Activated T-cell treated with anti-CD3 and anti-CD28 coated beads for 48 hours (primary cell): ENCODE measurements at regions not wholly inside any gene's neighbourhood (a gene's known extent, or its start where the extent isn't known, plus 50 kb on each side); places are given as distances from the start of the nearest gene placed in this dataset.
"Not testable (repeated sequence)": the region's sequence is repeated elsewhere in the genome, so short reads cannot be mapped to it uniquely, and the experiment has no call there.

Experiments used
- DNase-seq: peaks from one replicate; pipeline ENCODE4 v3.0.0-alpha.2; 2020; ENCODE audit warnings: low read depth

DNA sequence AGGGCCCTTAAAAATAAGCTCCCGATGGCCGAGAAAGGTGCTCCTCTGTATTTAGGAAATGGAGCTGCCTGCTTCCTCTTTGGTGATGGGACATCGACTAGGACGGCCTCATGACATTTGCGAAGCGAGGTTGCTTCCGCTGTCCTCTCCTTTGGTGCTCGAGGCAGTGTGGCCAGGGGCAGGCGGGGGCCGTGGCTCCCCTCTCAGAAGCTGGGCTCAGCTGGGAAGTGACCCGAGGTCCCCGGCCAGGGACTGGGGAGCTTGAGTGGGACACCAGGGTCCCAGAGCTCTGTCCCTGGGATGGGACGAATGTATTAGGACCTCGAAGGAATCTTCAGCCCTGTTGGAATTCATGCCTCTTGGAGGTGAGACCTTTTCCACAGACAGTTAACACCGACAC lies 151.1 kb downstream of the CTTN start:
- DNase-seq, result no peak

DNA sequence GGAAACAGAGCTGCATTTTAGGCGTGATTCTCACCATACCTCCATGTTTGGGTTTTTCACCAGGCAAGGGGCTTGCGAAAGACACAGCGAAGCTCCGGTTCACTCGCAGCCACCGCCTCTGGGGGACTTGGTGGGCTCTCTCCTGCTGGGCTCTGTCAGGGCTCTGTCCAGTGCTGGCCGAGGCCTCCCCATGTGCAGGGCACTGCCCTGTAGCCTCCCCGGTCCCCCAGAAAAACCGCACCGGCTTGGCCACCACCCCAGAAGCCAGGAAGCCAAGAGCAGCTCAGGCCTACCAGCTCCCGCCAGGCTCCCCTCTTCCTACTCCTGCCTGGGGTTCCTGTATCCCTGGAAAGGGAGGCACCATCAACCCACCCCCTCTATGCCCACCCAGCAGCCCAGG lies 151.5 kb downstream of the CTTN start:
- DNase-seq, result no peak

DNA sequence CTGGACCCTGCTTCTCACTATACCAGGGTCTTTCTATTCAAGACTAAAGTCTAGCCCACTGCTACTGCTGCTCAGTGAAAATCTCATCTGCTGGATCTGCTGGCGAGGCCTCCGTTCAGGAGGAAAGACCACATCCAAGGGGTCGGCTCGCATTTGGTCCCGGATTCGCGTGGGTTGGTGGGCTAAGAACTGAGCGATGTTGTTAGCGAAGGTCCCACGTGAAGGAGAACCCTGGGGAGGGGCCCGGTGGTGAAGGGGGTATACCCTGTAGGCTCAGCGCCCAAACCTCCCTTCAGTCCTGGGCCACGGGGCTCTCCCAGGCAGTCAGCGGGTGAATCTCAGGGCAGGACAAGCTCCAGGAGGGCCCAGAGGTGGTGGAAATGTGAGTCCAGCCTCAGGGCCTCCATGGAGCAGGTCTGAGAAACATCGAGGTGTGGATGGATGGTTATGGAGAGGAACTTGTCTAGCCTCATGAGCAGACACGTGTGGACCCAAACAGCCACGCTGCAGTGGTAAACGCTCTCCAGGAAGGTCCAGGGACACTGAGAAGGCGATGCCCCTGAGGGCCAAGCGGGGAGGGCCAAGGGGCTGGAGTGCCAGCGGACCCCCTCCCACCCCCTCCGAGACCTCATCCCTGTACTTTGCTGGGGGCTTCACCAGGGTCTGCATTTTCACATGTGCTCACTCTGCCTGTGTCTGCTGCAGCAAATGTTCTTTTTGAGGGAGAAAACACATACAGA lies 152.3 kb downstream of the CTTN start:
- DNase-seq, result no peak

DNA sequence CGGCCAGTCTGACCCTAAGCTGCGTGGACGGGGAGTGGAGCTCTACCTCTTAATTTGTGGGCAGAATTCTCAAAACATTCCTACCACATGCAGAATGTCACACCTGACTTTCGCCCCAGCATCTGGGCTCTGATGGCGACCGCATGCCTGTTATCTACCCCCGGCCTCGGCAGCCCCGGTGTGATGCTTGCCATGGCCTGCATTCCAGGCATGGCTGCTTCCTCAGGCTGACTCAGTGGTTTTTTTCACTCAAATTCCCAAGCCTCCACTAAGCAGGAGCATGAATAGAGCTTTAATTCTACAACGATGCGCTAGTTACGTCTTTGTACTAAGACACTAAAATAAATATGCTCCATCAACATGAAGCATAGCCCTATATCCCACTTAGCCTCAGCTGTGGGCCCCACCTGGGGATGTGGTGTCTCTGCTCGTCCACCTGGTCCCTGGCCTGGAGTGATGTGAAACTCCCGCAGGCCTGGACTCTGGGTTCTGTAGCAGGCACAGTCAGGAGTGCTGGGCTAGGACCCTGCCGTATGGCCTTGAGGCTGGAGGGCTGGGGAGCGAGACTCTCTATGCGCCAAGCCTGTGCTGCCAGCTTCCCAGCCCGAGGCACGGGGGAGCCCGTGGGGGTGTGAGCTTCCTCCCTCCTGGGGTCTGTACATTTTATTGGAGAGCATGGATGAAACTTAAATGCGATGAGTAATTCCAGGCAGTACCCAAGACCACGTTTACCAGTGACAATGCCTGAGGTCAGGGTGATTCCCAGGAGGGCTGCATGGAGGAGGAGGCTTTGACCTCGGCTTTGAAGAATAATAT lies 153.2 kb downstream of the CTTN start:
- DNase-seq, result no peak

DNA sequence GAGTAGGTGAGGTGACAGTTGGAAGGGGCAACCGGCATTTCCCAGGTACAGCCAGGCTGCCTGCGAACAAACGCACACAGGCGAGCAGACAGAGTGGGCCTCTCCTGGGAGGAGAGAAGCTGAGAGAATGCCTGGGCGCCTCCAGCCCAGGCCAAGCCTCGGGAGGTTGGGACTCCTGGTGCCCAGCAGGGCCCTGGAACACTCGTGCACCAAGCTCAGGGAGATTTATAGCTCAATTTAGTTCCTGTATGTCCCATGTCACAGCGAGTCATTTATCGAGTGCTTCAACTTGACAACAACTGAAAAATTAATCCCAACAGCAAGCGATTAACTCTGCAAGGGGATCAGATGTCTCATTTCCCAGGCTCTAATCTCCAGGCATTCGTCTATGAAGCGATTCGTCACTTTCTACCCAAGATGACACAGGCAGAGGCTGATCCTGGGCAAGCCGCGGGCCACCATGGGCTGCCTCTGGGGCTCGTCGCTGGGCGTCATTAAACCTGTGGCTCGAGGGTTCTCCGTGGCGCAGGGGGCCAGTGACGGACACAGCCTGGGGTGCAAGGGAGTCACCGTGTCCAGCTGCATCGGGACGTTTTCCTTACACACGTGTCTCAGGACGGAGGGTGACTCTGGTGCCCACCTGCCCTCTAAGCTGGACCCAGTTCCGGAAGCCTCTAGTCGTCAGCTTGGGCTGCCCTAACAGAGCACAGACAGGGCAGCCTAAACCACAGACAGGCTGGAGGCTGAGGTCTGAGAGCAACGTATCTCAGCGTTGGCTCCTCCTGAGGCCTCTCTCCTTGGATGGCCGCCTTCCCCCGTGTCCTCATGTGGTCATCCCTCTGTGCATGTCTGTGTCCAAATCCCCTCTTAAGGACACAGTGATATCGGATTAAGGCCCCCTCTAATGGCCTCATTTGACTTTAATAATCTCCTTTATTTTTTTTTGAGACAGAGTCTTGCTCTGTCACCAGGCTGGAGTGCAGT lies 154.1 kb downstream of the CTTN start:
- no peak for DNase-seq

DNA sequence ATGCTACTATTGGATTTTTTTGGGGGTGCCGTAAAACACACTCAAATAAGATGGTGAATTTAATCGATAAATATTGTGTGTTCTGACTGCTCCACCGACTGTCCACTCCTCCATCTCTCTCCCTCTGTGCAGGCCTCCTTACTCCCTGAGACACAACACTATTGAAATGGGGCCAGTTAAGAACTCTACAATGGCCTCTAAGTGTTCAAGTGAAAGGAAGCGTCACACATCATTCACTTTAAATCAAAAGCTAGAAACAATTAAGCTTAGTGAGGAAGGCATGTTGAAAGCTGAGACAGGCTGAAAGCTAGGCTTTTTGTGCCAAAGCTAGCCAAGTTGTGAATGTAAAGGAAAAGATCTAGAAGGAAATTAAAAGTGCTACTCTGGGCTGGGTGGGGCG lies 156.7 kb downstream of the CTTN start:
- DNase-seq, result no peak

DNA sequence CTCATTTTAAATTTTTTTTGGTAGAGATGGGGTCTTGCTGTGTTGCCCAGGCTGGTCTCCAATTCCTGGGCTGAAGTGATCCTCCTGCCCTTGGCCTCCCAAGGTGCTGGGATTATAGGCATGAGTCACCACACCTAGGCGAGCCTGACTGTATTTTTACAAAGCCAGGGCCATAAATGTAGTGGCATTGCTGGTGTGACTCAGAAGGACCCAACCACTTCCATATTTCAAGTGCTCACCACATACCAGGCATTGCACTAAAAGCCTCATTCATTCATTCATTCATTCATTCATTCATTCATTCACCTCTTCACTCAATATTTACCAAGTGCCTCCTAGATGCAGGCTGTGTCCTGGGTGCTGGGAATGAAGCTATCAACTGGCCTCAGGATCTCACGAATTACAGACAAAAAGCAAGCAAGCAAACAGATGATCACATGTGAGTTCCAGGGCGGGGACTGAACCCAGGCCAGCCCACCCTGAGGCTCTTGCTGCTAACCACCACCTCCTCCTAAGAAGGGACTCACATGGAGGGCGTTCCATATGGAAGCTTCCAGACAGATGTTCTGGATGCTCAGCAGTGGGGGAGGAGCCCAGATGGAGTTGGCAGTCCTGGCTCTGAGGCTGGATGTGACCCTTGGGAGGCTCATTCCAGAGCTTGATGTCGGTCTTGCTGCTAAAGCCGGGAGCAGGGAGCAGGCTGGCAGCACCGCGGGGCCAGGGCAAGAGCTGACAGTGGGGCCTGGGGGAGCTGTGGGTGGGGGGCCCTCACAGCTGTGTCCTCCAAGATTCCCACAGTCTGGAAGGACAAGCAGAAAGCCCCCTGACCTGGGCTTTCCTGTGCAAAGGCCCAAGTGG lies 158.8 kb downstream of the CTTN start:
- no peak for DNase-seq

DNA sequence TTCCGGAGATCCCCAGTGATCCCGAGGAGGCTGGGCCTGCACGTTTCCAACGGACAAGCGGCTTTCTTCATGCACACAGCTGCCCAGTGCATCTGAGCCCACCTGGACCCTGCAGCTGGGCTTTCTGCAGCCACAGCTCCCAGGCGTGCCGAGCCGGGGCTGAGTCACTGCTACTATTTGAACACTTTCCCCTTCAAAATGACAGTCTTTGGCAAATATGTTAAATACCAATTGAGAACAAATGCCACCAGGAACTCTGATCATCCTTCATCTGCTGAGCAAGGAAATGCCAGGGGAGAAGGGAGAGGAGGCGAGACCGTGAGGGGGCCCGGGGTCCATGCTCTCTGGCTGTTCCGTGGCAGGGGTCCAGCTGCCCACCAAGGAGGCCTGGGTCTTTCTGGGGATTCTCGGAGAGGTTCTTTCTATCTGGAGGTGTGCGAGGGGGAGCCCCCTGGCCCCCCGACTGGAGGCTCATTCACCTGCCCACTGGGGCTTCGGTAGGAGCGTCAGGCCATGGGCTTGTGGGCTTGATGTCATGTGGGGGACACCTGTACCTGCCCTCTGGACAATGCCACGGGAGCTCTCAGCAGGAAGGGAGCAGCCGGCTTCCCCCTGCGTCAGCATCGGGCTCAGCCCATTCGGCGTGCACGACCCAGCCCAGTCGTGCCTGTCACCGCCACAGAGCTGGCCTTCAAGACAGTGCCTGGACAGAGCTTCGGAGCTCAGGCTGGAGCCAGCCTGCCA lies 159.6 kb downstream of the CTTN start:
- DNase-seq, result no peak

DNA sequence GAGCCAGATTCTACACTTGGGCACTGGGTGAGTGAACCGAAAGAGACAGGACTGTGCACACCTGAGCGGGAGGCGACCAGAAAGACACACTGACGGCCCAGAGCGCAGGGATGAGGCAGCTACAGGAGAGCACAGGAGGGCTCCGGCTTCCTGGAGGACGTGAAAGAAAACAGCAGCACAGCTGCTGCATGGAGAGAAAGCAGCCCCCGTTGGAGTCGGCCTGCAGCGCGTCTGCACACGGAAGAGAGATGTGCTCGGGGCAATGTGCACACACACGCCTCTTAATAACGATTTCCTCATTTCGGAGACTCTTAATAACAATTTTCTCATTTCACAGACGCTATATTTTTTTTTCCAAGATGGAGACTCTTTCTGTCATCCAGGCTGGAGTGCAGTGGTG lies 160.4 kb downstream of the CTTN start:
- no peak for DNase-seq

DNA sequence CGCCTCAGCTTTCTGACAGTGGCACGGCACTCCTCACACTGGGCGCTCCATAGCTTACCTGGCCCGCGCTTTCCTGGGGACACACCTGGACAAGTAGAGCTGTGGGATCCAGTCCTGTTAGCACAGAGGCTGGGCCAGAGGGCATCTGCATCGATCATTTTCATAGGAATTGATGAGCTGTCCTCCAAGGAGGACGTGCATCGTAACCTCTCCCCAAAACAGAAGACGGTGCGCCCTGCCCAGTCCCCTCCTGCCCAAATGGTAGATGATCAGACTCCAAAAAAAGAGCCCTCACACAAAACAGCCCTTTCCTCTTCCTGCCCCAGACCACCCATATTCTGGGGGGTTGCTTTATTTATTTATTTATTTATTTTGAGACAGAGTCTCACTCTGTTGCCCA lies 161.2 kb downstream of the CTTN start:
- no peak for DNase-seq

DNA sequence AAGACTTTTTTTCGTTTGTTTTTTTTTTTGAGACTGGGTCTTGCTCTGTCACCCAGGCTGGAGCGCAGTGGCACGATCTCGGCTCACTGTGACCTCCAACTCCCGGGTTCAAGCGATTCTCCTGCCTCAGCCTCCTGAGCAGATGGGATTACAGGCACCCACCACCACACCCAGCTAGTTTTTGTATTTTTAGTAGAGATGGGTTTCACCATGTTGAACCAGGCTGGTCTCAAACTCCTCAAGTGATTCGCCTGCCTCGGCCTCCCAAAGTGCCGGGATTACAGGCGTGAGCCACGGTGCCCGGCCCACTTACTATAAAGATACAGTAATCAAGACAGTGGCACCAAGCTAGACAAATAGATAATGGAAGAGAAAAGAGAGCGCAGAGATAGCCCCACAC lies 162.3 kb downstream of the CTTN start:
- DNase-seq, result not testable (repeated sequence)

DNA sequence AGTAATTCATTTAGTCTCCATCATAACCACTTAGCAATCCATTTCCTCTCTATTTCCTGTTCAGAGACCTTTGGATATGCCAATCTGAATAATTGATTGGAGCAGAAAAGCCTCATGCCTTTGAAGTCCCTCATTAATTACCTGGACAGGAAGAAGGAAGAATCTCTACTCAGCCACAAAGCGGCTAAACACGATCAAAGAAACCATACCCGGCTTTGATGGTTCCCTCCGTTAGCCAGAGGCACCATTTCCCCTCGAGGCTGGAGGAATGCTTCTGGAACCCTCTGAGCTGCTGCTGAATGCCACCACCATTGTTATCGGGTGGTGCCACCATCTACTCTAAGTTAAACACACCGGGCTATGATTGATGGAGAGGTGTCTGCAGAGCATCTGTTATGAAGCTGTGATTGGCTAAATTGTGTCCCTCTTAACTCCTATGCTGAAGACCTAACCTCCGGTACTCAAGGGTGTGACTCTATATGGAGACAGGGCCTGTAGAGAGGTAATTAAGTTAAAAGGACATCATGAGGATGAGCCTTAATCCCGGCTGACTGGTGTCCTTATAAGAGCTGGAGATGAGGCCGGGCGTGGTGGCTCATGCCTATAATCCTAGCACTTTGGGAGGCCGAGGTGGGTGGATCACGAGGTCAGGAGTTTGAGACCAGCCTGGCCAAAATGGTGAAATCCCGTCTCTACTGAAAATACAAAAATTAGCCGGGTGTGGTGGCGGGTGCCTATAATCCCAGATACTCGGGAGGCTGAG lies 168.6 kb downstream of the CTTN start:
- no peak for DNase-seq

DNA sequence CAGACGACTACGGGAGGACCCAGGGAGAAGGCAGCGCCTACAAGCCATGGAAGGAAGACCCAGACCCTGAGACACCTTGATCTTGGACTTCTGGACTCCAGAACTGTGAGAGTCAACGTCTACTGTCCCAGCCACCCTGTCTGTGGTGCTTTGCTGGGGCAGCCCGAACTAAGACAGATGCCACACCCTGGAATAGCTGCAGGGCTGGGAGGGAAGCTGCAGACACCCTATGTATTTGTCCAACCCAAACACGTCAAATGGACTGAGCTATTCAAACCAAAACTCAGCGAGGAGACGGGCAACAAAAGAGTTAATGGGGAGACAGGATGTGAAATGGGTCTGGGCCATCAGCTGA lies 169.3 kb downstream of the CTTN start:
- DNase-seq, result no peak

DNA sequence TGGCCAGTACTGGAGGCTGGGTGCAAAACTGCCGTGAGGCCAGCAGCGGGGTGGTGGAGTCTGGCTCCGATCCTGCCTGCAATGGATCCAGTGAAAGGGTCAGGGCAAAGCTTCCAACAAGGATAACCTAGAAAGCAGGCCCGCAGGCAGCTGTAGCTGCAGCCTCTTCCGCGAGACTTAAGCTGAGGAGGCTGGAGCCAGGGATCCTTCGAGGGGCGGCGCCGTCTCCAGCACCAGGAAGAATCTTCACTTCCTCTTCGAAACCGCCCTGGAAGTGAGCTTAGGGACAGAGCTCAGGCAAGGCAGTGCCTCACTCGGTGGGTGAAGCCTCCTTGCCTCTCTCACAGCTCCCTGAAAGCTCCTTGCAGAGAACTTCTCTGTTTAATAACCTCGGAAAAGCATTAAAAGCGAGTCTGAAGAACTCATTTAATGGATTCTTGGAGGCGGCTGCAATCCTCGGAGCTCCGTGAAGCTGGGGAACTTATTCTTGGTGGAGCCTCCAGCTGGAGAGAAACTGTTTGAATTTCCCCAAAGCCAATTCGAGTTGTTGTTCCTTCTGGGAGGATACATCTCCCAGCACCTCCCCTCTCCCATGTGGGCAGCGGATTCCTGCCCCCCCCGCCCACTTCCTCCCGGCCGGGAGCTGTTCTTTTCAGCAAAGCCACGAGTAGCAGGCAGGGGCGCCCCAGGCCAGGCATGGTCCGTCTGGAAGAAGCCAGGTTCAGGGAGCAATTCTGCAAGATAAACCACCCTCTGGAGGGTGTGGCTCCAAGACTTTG lies 169.9 kb downstream of the CTTN start:
- DNase-seq, result no peak

DNA sequence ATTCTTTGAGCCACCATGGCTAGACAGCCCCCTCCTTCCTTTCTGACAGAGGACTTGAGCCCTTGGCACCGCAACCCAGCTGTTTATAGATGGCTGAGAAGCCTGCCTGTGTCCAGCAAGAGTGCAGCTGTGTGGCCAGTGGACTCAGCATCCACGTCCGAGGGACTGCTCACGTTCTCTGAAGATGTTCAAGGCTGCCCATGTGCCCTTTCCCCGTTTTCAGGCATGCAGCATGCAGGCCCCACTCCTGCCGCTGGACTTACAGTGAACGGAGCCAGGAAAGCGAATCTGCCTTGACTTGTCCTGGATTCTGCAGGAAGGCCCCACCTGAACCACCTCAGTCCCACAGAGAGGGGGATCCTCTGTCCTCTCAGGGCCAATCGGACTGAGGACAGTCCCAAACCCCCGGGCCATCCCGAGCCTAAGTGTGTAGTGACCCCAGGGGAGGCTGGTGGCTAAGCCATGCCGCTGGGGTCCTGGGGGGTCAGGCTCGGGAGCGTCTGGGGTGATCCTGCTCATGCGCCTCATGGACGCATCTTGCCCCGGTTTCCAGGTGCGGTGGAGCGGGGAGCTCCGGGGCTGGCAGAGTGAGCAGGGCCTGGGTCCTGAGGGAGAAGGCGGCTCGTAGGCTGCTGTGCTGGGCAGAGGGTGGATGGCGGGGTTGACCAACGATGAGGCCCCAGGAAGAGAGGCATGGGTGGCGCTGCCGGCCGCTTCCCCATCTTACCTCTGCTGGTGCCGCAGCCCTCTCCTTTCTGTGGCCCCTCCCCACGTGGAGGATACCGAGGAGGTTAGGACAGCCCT lies 170.7 kb downstream of the CTTN start:
- no peak for DNase-seq

DNA sequence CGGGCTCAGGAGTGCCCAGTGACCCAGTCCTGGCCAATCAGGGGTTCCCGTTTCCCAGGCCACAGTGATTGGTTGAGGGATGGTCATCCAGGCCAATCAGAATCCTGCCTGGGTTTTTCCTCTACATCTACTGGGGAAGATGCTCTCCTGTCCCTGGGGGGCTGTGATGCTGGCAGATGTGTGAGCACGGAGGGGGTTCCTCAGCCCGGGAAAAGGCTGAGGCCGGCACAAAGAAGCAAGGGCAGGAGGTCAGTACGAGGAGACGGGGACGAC lies 171.2 kb downstream of the CTTN start:
- no peak for DNase-seq

DNA sequence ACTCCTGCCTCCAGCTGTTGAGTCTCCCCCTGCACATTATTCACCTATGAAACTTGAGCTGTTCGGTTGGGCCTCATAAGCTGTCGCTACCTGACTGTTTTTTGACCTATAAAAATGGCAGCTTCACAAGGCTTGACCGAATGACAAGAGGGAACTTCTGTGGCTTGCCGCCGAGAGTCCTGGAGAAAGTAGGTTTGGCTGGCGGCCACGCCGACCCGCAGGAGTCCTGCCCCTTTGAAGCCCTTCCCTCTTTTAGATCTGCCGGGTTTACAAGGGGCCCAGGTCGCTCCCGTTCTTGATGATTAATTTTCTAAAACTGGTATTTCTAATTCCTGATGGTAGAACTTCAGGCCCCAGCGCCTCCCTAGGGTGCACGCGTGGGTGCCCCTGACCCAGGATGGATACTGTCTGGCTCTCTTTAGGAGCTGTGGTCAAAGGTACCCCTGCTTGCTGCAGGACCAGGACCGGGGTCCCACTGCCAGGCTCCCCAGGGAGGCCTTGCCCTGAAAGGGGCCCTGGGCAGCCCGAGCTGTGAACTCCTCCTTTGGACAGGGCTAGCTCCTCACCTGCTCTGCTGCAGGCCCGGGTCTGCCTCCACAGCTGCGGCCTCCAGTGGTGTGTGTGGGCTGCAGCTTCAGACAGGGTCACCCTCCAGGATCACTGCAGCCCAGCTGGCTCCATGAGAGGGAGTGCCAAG lies 171.8 kb downstream of the CTTN start:
- DNase-seq, result no peak
